ENCODE measurements at regions not wholly inside any gene's neighbourhood (a gene's known extent, or its start where the extent isn't known, plus 50 kb on each side); places are given as distances from the start of the nearest gene placed in this dataset.

DNA sequence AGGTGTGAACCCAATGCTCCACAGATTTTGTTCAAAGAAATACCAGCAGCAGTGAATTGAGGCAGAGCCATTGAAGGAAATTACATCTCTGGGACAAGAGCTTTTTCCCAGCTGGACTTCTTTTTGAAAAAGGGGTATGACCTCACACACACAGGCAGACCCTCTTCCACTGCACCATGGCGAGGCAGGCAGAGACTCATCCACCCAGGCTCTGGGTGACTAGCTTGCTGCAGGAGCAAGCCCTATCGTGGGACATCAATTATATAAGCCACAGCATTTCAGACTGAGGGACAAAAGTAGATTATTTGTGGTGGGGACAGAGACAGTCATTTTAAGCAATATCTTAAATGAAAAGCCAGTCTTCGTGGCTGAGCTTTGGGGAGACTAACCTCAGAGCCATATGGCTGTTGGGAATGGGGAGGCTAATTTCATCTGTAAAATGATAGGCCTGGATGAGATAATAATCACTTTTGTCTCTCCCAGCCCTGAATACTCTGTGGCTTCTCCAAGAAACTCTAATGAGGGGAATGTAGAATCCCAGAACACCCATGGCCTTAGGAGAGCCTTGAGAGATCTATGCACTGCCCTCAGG is 113.1 kb upstream of the TNC start:
- no peak overlapping the region for H3K4me3 ChIP-seq (ENCODE audit: low read length)
- DNase-seq (ENCODE audit: low read depth): no peak
- TF ChIP-seq, protein P1, sequence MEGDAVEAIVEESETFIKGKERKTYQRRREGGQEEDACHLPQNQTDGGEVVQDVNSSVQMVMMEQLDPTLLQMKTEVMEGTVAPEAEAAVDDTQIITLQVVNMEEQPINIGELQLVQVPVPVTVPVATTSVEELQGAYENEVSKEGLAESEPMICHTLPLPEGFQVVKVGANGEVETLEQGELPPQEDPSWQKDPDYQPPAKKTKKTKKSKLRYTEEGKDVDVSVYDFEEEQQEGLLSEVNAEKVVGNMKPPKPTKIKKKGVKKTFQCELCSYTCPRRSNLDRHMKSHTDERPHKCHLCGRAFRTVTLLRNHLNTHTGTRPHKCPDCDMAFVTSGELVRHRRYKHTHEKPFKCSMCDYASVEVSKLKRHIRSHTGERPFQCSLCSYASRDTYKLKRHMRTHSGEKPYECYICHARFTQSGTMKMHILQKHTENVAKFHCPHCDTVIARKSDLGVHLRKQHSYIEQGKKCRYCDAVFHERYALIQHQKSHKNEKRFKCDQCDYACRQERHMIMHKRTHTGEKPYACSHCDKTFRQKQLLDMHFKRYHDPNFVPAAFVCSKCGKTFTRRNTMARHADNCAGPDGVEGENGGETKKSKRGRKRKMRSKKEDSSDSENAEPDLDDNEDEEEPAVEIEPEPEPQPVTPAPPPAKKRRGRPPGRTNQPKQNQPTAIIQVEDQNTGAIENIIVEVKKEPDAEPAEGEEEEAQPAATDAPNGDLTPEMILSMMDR (conservative IDR thresholded peaks at IDR 0.05; ENCODE audit: low read depth, low read length): no peak

DNA sequence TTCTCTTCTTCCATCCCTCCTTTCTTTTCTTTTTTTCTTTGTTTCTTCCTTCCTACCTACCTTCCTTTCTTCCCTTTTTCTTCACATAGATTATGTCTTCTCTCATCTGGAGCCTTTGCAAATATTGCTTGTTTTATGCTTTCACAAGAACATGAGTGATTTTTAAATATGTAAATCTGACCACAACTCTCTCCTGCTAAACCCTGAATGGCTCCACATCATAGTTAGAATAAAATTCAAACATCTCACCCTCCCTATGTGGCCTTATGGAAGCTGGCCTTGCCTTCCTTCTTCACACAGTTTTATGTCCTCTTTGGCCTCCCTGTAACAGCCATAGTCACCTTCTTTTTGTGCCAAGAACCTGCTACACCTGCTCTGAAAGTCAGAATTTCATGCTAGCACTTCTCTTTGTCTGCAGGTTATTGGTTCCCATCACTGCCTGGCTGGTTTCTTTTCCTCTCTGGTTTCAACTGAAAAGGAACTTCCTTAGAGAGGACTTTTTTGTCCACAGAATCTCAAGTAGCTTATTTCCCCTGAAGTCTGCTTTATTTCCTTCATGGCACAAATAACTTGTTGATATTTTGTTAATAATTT is 114.3 kb upstream of the TNC start:
- TF ChIP-seq, protein P1 (conservative IDR thresholded peaks at IDR 0.05; ENCODE audit: low read depth, low read length): no peak
- DNase-seq (ENCODE audit: low read depth): no peak
- H3K4me3 ChIP-seq (ENCODE audit: low read length): no peak overlapping the region

DNA sequence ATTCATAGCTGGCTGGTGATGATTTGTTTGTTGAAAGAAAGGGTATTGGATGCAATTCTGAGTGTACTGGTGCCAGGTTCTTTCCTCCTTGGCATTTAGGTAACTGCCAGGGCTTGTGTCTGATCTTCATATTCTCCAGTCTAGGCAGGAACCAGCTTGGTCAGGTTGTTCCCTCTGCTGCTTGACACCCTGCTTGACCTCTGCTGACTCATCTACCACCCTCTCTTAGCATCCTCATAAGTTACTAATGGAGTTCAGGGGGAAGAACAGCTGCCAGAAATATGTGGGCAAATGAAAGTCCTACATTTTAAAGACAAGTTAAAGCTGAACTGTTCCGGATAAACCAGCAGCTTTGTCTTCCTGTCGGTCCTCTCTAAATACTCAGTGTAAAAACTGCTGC is 116.1 kb upstream of the TNC start:
- TF ChIP-seq, protein P1 (conservative IDR thresholded peaks at IDR 0.05; ENCODE audit: low read depth, low read length): no peak
- H3K4me3 ChIP-seq (ENCODE audit: low read length): no peak overlapping the region
- peak; percentile 68 for DNase-seq (ENCODE audit: low read depth)

DNA sequence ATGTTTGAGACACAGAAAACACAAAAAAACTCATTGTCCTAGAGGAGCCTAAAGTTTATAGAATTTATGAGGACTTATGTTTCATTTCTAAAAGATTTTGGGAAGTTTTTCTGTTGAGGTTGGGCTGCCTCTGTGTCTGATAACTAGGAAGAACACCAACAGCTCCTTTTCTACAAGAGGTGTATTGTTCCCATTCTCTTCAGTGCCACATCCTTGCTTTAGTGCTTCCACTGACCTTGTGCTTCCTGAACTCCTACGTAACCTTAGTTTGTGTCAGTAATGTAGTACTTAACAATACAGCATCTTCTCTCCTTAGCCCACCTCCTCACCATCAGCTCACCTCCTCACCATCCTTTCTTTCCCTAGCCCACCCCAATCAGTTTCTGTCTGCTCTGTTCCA is 117.3 kb upstream of the TNC start:
- TF ChIP-seq, protein P1 (conservative IDR thresholded peaks at IDR 0.05; ENCODE audit: low read depth, low read length): no peak
- no peak for DNase-seq (ENCODE audit: low read depth)

DNA sequence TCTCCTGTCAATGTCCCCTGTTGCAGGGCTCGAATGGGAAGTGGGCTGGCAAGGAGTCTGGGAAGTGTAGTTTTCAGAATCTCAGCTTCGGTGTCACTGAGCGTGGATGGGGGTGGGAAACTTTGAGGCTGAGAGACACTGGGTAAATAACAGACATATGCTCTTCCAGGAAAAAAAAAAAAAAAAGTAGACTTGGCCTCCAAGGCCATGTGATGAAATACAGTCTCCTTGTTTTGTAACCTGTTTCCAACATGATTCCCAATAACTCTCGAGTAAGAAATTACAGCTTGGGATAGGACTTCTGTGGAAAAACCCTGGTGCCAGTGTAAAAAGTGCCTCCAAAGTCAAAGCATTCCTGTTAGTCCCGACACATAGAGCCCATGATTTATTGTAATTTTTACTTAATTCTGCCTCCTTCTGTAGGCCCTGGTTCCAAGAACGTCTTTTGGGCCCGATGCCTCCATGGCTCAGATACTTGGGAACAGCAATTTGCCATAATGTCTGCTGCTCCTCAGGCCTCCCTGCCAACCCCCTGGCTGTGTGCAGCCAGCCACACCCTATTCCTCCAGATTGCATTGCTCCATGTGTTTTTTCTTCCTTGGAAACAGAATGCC is 119.5 kb upstream of the TNC start:
- TF ChIP-seq, protein P1 (conservative IDR thresholded peaks at IDR 0.05; ENCODE audit: low read depth, low read length): no peak
- no peak overlapping the region for H3K4me3 ChIP-seq (ENCODE audit: low read length)
- DNase-seq (ENCODE audit: low read depth): no peak

More for the DNA sequence above, 117.3 kb upstream of the TNC start:
- no peak overlapping the region for H3K4me3 ChIP-seq (ENCODE audit: low read length)

DNA sequence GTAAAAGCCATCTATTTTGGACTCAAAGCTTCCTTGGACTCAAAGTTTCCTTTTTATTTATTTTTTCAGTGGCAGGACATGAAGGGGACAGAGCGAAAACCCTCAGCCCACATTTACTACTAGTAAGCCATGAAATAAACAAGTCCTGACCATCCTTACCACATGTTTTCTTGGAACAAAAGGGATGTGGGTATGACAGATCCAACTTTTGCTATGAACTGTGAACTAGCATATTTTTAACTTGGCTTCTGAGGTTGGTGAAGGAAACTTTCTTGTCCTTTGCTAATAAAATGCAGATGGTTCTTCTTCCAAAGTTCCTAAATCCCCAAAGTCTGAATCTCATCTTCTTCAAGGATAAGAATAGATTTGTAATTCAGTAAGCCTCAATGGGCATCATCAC is 122.7 kb upstream of the TNC start:
- TF ChIP-seq, protein P1 (conservative IDR thresholded peaks at IDR 0.05; ENCODE audit: low read depth, low read length): no peak
- DNase-seq (ENCODE audit: low read depth): no peak
- no peak overlapping the region for H3K4me3 ChIP-seq (ENCODE audit: low read length)

DNA sequence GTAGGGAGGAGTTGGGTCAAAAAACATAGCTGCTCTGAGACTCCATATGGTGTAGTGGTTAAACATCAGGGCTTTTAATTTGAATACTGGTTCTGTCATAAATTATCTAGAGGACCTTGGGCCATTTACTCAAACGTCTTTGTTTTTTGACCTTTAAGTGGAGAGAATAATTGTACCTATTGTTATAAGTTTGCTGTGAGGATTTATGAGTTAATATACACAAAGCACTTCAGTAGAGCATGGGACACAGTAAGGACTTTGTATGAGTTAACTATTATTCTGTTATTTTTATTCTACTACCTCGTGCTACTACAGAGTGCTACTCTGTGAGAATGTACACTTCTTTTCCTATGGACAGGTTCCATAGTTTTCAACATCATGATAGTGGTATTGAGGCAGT is 123.7 kb upstream of the TNC start:
- no peak for DNase-seq (ENCODE audit: low read depth)
- no peak overlapping the region for H3K4me3 ChIP-seq (ENCODE audit: low read length)
- TF ChIP-seq, protein P1 (conservative IDR thresholded peaks at IDR 0.05; ENCODE audit: low read depth, low read length): no peak

Measured in retinal pigment epithelial cell (primary cell).